ENCODE measurements at regions not wholly inside any gene's neighbourhood (a gene's known extent, or its start where the extent isn't known, plus 50 kb on each side); places are given as distances from the start of the nearest gene placed in this dataset.
"Not testable (repeated sequence)": the region's sequence is repeated elsewhere in the genome, so short reads cannot be mapped to it uniquely, and the experiment has no call there.

GRCh38 chr7:56697058-56697457 is 435.2 kb downstream of the ZNF479 start:
- DNase-seq = not testable (repeated sequence)

GRCh38 chr7:56686276-56686859 is 445.9 kb downstream of the ZNF479 start:
- no peak for DNase-seq

DNA sequence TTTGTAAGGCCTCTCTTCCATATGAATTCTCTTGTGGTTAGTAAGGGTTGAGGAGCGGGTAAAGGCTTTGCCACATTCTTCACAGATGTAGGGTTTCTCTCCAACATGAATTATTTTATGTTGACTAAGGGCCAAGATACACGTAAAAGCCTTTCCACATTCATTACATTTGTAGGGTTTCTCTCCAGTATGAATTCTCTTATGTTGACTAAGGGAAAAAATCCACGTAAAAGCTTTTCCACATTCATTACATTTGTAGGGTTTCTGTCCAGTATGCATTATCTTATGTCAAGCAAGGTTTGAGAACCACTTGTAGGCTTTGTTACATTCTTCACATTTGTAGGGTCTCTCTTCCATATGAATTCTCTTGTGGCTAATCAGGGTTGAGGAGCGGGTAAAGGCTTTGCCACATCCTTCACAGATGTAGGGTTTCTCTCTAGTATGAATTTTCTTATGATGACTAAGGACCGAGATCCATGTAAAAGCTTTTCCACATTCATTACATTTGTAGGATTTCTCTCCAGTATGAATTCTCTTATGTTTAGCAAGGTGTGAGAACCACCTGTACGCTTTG is 493.0 kb downstream of the ZNF479 start:
- DNase-seq = no peak

DNA sequence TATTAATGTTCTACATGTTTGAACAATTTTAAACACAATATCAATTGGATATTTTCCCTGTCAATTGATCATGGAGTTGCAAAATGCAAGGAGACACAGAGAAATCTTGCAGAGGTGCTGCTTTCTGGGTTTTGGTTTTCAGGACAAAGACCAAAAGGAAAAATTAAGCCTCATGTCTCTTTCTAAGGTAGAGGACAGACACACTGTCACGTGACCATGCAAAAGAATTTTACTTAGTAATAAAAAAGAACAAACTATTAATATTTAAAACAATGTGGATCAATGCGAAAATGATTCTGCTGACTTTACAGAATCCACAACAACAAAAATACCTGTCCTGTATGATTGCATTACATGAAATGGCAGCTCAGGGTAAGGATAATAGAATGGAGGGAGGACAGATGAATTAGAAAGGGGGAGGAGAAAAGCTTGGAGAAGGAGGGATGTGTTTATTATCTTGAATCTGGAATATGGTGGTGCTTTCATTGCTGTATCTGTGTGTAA is 493.7 kb upstream of the NUPR2 start:
- no peak for DNase-seq

DNA sequence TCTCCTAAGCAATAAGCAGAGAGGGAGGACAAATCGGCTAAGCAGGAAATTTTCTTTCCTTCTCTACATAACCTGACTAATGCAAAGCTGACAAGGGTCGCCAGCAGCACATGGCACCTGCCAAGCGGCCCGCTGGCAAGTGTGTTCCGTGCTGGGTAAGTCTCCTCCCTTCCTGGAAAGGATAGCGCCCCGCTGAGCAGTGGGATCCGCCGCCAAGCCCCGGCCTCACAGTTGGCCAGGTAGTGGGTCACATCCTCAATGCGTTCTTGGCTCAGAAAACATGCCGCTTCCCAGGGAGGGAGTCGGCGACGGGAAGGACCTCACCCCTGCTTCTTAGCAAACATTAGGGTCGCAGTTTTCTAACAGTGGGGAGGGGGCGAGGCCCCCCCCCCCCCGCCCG is 488.9 kb upstream of the NUPR2 start:
- DNase-seq = no peak

DNA sequence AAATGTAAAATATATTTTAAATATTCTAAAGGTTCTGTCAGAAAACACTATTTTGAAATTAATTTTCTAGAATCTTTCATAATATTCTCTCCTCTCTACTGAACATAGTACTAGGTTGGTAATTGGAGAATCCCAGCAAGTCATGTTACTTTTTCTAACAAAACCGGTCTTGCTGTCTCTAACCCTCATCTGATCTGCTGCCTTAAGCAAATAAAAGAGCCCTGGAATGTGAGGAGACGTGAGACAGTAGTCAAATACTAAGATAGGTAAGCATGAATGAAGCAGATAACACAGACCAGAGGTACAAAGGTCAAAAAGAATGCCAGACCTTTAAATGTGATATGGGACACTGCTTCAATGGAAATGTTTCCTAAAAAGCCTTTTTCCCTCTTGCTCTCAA is 462.4 kb upstream of the NUPR2 start:
- DNase-seq = no peak

DNA sequence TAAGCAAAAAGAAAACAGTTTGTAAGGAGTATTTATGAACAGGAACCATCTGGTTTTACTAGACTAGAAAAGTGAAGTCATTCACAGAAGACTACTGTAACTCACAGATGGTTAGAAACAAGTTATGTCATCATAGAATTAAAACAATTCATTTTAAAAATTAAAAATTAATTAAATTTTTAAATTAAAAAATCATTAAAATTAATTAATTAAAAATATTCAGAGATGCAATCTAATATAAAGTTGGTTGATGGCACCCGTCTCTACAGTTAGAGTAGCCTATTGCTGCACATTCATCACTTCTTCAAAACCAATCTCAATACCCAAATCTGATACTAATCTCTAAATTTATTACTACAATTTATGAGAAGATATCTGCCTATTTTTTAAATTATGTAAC is 454.8 kb upstream of the NUPR2 start:
- no peak for DNase-seq

- no peak for DNase-seq
Observed at GRCh38 chr7:56538541-56539429, 422.6 kb upstream of the NUPR2 start.

- DNase-seq = no peak
Observed at GRCh38 chr7:56537952-56538351, 421.7 kb upstream of the NUPR2 start.

GRCh38 chr7:56537477-56537876 is 421.3 kb upstream of the NUPR2 start:
- DNase-seq = no peak

DNA sequence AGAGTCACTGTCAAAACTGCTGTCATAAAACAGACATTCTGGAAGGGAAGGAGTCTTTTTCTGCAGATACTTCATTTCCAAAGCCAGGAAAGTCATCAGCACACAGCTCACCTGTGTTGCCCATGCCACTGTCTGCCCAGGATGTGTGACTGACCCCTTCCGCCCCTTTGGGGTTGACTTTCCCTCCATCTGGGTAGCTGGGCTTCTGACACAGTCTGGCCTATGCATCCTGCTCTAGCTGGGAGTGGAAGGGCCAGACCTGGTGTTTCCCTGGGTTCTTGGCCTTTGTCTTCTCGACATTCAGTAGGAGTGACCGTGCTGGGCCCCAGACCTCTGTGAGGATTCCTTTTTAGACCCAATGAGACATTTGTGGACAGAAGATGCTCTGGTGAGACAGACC is 378.9 kb upstream of the NUPR2 start:
- no peak for DNase-seq

DNA sequence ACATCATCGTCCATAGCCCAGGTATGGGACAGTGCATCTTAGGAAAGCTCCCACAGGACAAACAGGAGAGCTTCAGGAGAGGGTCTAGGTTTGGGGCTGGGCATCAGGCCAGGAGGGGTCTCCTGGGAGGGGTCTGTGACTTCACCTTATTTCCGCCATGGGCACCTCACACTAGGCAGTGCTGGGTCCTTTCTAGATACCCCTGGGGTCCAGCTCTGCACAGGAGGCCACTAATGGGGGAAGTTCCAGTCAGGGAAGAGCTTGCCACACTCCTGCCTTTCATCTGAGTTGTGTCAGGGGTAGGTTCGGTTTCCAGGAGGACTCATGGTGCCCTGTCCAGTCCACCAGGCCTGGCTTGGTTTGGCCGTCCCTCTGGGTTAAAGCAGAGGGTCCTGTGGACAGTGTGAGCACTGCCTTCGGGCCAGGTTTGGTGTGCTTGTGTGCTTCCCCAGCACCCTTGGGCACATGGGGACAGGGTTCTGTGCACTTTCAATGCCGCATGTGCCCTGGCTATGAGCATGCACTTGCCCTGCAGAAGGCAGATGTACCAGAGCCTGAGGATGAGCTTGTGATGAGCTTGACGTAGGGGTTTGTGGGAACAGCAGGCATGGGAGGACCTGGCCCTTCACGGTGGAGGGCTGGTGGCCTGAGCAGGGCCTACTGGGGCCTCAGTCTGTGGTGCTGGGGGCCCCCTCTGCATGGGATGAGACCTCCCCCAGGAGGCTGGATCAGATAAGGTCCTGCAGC is 377.7 kb upstream of the NUPR2 start:
- DNase-seq = no peak

GRCh38 chr7:56493196-56493595 is 377.0 kb upstream of the NUPR2 start:
- DNase-seq = no peak

DNA sequence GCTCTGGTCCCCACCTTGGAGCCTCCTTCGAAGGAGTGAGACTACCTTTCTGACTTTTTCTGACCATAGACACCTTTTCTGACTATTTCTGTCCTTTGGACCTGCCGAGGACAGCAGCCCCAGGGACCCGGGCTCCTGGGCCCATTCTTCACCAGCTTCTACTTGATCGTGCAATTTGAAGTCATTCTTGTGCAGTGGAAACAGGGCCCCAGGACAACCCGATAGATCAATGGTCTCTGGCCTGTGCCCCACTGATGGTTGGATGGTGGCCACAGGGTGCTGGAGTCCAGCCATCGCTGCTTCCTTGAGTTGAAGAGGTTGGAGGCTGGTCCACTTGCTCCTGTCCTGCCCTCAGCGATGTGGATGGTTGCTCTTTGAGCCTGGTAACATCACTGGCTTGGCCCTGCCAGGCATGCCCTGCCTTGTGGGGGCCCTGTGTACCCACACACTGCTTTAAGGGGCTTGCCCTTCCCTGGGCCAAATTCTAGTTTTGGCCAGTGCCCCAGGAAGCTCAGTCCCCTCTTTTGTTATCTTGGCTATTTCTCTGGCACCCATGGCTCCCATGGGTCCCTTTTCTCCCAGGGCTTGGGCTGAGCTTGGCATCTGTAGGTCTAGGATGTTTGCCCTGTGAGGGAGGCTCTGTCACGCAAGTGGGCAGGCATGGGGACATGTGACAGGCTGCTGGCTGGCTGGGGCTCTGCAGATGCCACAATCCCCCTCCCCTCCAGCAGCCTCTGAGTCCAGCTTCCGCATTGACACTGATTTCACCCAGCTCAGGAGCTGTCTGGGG is 375.6 kb upstream of the NUPR2 start:
- DNase-seq = no peak

DNA sequence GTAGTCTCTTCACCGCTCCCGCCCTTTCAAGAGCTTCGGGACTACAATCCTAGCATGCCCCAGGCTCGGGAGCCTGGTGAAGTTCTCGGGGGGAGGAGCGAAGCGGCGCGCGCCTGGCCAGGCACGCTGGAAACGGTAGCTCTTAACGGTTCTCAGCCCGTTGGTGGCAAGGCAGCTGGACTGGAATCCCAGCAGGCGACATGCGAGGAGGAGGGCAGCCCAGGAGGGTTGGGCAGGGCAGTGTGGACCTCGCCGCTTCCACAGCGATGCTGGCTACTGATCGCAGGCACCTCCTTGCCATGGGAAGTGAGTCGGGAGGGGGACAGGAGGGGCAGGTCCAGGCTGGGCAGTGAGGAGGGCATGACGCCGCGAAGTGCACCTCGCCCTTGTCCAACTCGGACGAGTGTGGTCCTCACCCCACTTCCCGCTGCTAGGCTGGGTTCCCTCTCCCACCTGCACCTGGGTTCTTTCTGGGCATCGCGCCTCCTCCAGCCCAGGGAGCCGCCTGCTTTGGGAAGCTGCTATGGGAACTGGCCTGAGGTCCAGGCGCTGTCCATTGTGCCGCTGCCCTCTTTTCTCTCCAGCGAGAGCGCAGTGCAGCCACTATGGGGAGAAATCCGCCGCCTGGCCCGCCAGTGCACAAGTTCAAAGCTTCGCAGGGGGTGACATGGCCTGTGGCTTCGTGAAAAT is 367.8 kb upstream of the NUPR2 start:
- DNase-seq = no peak

GRCh38 chr7:56483153-56483552 is 366.9 kb upstream of the NUPR2 start:
- DNase-seq = no peak

DNA sequence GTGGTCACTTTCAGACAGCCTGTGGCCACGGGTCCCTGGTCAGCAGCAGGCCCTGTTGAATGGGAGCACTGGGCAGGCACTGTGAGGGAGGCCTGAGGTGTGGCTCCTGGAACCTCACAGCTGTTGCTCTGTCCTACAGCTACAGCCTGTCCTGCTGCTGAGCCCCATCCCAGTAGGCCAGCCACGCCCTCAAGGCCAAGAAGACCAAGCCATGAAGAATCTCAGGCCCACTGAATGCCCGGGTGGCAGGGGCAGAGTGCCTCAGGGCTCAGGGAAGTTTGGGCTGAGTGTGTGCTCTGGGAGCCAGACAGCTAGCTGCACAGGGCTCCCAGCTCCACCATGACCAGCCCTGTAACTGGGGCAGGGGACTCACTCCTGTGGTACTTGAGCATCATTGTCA is 363.5 kb upstream of the NUPR2 start:
- DNase-seq = no peak

GRCh38 chr7:56479136-56479535 is 362.9 kb upstream of the NUPR2 start:
- no peak for DNase-seq

- no peak for DNase-seq
Observed at GRCh38 chr7:56474271-56474670, 358.1 kb upstream of the NUPR2 start.

DNA sequence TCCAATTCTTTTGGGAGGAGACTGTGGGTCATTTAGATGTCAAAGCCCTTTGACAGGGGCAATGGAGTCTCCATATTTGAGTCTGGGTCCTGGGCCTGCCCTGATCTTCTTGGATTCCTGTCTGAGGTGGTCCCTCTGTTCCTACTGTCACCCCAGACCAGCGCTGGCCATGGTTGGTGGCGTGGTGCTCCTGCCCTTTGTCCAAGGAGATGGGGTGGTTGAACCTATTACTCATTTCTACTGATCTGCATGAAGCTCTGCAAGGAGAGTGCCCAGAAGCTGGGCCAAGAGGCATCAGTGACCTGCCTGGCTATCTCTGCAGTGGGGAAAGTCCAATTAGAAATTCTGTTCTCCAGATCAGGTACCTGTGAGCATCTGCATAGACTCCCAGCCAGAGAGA is 355.6 kb upstream of the NUPR2 start:
- no peak for DNase-seq

- not testable (repeated sequence) for DNase-seq
Observed at GRCh38 chr7:56466607-56467525, 350.6 kb upstream of the NUPR2 start.
